ENCODE measurements at regions not wholly inside any gene's neighbourhood (a gene's known extent, or its start where the extent isn't known, plus 50 kb on each side); places are given as distances from the start of the nearest gene placed in this dataset.

DNA sequence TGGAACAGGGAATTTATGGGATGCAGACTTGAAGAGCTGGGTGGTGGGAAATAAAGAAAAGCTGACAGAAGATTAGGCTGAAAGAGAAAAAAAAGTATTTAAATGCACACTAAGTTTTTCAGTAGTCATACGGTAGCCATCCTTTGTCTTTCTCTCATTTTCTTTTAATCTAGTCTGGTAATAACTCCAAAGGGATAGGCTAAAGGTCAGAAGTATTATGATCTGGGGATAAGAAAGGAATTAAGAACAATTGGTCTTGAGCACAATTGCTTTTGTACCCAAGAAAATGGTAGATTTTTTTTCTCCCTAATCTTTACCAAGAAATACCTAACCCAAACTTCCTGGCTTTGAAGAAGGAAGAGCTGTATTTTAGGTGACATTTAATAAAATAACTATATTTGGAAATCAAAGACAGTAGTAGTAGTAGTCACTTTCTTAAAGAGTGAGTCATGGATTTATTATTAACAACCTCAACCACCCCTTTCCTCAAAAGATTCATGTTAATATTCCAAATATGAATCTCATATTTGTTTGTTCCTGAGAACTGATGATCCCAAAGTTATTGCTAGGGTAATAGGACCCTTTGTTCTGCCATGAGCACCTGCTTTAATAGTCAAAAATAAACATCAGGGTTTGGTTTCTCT lies 120.2 kb upstream of the ODAD2 start:
- Histone ChIP-seq H3K36me3 (ENCODE audit: control insufficient read depth, insufficient read depth, low read length) (peaks cover 21% of the 10 kb centered on the region), H3K4me1 (ENCODE audit: control insufficient read depth, insufficient read depth, low read length, poor library complexity, severe bottlenecking) (no peaks in the 10 kb centered on the region), H3K27ac (ENCODE audit: insufficient read depth, low read length, poor library complexity, severe bottlenecking) (no peak overlapping the region), H3K4me3 (ENCODE audit: insufficient read depth, low read depth, low read length, poor library complexity, severe bottlenecking) (no peak overlapping the region), H3K27me3 (replicated peaks; ENCODE audit: control insufficient read depth, insufficient read depth, low read length, poor library complexity, severe bottlenecking) (no peaks in the 10 kb centered on the region), H3K9me3 (ENCODE audit: control insufficient read depth, low read length) (no peaks in the 10 kb centered on the region)
- DNase-seq: no peak

- Histone ChIP-seq H3K27me3 (replicated peaks; ENCODE audit: control insufficient read depth, insufficient read depth, low read length, poor library complexity, severe bottlenecking) (no peaks in the 10 kb centered on the region), H3K4me3 (ENCODE audit: insufficient read depth, low read depth, low read length, poor library complexity, severe bottlenecking) (no peak overlapping the region), H3K4me1 (ENCODE audit: control insufficient read depth, insufficient read depth, low read length, poor library complexity, severe bottlenecking) (no peaks in the 10 kb centered on the region), H3K9me3 (ENCODE audit: control insufficient read depth, low read length) (no peaks in the 10 kb centered on the region), H3K27ac (ENCODE audit: insufficient read depth, low read length, poor library complexity, severe bottlenecking) (no peak overlapping the region), H3K36me3 (ENCODE audit: control insufficient read depth, insufficient read depth, low read length) (no peaks in the 10 kb centered on the region)
- no peak for DNase-seq
Measured at GRCh38 chr10:28113202-28113601, 114.3 kb upstream of the ODAD2 start.

DNA sequence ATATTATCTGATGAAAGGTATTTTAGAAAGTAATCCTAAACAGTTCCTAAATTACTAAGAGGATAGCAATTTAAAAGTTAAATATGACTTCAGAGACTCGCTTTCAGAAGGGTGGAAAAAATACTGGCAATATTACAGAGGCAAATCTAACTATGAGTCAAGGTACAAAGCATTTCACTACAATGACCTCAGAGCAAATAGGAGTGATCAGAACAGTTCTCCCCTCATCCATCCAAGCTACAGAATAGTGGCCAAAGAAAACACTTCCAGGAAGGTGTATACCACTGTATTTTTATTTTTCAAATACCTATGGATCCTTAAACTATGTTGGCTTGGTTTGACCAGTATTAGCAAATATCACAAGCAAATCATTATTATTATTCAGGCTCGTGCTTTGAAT lies 112.8 kb upstream of the ODAD2 start:
- DNase-seq: no peak
- Histone ChIP-seq H3K27me3 (replicated peaks; ENCODE audit: control insufficient read depth, insufficient read depth, low read length, poor library complexity, severe bottlenecking) (no peaks in the 10 kb centered on the region), H3K4me3 (ENCODE audit: insufficient read depth, low read depth, low read length, poor library complexity, severe bottlenecking) (no peak overlapping the region), H3K4me1 (ENCODE audit: control insufficient read depth, insufficient read depth, low read length, poor library complexity, severe bottlenecking) (no peaks in the 10 kb centered on the region), H3K27ac (ENCODE audit: insufficient read depth, low read length, poor library complexity, severe bottlenecking) (no peak overlapping the region), H3K9me3 (ENCODE audit: control insufficient read depth, low read length) (no peaks in the 10 kb centered on the region), H3K36me3 (ENCODE audit: control insufficient read depth, insufficient read depth, low read length) (no peaks in the 10 kb centered on the region)

- Histone ChIP-seq H3K27ac (ENCODE audit: insufficient read depth, low read length, poor library complexity, severe bottlenecking) (no peak overlapping the region), H3K4me1 (ENCODE audit: control insufficient read depth, insufficient read depth, low read length, poor library complexity, severe bottlenecking) (no peaks in the 10 kb centered on the region), H3K36me3 (ENCODE audit: control insufficient read depth, insufficient read depth, low read length) (no peaks in the 10 kb centered on the region), H3K27me3 (replicated peaks; ENCODE audit: control insufficient read depth, insufficient read depth, low read length, poor library complexity, severe bottlenecking) (no peaks in the 10 kb centered on the region), H3K4me3 (ENCODE audit: insufficient read depth, low read depth, low read length, poor library complexity, severe bottlenecking) (no peak overlapping the region), H3K9me3 (ENCODE audit: control insufficient read depth, low read length) (no peaks in the 10 kb centered on the region)
- no peak for DNase-seq
Measured at GRCh38 chr10:28105561-28105960, 106.7 kb upstream of the ODAD2 start.

- H3K36me3 ChIP-seq (ENCODE audit: control insufficient read depth, insufficient read depth, low read length): no peaks in the 10 kb centered on the region
- no peaks in the 10 kb centered on the region for H3K9me3 ChIP-seq (ENCODE audit: control insufficient read depth, low read length)
- H3K27ac ChIP-seq (ENCODE audit: insufficient read depth, low read length, poor library complexity, severe bottlenecking): no peak overlapping the region
- no peaks in the 10 kb centered on the region for H3K4me1 ChIP-seq (ENCODE audit: control insufficient read depth, insufficient read depth, low read length, poor library complexity, severe bottlenecking)
- H3K4me3 ChIP-seq (ENCODE audit: insufficient read depth, low read depth, low read length, poor library complexity, severe bottlenecking): no peak overlapping the region
- H3K27me3 ChIP-seq (replicated peaks; ENCODE audit: control insufficient read depth, insufficient read depth, low read length, poor library complexity, severe bottlenecking): no peaks in the 10 kb centered on the region
- DNase-seq: no peak
Measured at GRCh38 chr10:28097633-28098032, 98.8 kb upstream of the ODAD2 start.

DNA sequence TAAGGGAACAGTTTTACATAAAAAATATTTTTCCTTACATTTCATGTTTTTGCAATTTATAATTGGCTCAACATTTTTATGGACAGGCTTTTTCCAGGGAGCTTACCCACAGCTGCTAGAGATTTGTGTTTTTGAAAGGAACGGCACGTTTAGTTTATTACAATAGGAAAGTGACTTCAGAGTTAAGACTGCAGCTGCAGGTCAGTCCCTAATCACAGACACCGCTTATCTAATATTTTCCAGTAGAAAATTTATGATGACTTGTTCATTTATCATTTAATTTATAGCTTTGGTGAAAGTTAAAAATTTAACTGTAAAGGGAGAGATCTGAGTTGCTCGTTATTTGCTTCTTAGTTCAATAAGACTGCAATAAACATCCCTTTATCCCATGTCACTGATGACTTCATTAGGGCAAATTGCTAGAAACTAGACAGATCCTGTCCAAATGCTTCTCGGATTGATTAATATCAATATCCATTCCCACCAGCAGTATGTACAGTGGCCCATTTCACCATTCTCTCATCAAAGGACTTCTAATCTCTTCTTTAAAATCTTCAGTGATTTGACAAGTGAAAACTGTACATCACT lies 97.0 kb upstream of the ODAD2 start:
- DNase-seq: no peak
- H3K36me3 ChIP-seq (ENCODE audit: control insufficient read depth, insufficient read depth, low read length): no peaks in the 10 kb centered on the region
- no peaks in the 10 kb centered on the region for H3K9me3 ChIP-seq (ENCODE audit: control insufficient read depth, low read length)
- no peaks in the 10 kb centered on the region for H3K27me3 ChIP-seq (replicated peaks; ENCODE audit: control insufficient read depth, insufficient read depth, low read length, poor library complexity, severe bottlenecking)
- no peak overlapping the region for H3K27ac ChIP-seq (ENCODE audit: insufficient read depth, low read length, poor library complexity, severe bottlenecking)
- no peaks in the 10 kb centered on the region for H3K4me1 ChIP-seq (ENCODE audit: control insufficient read depth, insufficient read depth, low read length, poor library complexity, severe bottlenecking)
- H3K4me3 ChIP-seq (ENCODE audit: insufficient read depth, low read depth, low read length, poor library complexity, severe bottlenecking): no peak overlapping the region

- DNase-seq: no peak
- no peak overlapping the region for H3K27ac ChIP-seq (ENCODE audit: insufficient read depth, low read length, poor library complexity, severe bottlenecking)
- H3K36me3 ChIP-seq (ENCODE audit: control insufficient read depth, insufficient read depth, low read length): peaks cover 4% of the 10 kb centered on the region
- no peaks in the 10 kb centered on the region for H3K27me3 ChIP-seq (replicated peaks; ENCODE audit: control insufficient read depth, insufficient read depth, low read length, poor library complexity, severe bottlenecking)
- no peaks in the 10 kb centered on the region for H3K4me1 ChIP-seq (ENCODE audit: control insufficient read depth, insufficient read depth, low read length, poor library complexity, severe bottlenecking)
- no peaks in the 10 kb centered on the region for H3K9me3 ChIP-seq (ENCODE audit: control insufficient read depth, low read length)
- H3K4me3 ChIP-seq (ENCODE audit: insufficient read depth, low read depth, low read length, poor library complexity, severe bottlenecking): no peak overlapping the region
Measured at GRCh38 chr10:28094121-28094520, 95.2 kb upstream of the ODAD2 start.

DNA sequence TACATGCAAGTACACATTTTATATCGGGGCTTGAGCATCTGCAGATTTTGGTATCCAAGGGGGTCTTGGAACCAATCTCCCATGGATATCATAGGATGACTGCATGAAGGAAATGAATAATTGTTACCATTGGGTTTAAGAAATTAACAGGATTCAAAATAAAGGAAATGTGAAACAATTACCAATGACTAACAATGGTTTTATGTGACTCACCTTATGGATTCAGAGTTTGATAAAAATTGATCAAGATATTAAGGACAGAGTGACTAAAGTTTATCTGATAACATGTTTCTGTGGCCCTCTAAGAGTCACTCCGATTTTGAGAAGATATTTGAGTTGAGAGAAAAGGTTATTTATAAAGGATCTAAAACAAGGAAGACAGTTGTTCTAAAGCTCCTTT lies 93.0 kb upstream of the ODAD2 start:
- peaks cover 14% of the 10 kb centered on the region for H3K36me3 ChIP-seq (ENCODE audit: control insufficient read depth, insufficient read depth, low read length)
- no peak for DNase-seq
- no peaks in the 10 kb centered on the region for H3K27me3 ChIP-seq (replicated peaks; ENCODE audit: control insufficient read depth, insufficient read depth, low read length, poor library complexity, severe bottlenecking)
- no peak overlapping the region for H3K4me3 ChIP-seq (ENCODE audit: insufficient read depth, low read depth, low read length, poor library complexity, severe bottlenecking)
- H3K9me3 ChIP-seq (ENCODE audit: control insufficient read depth, low read length): no peaks in the 10 kb centered on the region
- H3K27ac ChIP-seq (ENCODE audit: insufficient read depth, low read length, poor library complexity, severe bottlenecking): no peak overlapping the region
- H3K4me1 ChIP-seq (ENCODE audit: control insufficient read depth, insufficient read depth, low read length, poor library complexity, severe bottlenecking): no peaks in the 10 kb centered on the region

- Histone ChIP-seq H3K27ac (ENCODE audit: insufficient read depth, low read length, poor library complexity, severe bottlenecking) (no peak overlapping the region), H3K4me1 (ENCODE audit: control insufficient read depth, insufficient read depth, low read length, poor library complexity, severe bottlenecking) (no peaks in the 10 kb centered on the region)
- DNase-seq: no peak
Measured at GRCh38 chr10:28090506-28090905, 91.6 kb upstream of the ODAD2 start.

DNA sequence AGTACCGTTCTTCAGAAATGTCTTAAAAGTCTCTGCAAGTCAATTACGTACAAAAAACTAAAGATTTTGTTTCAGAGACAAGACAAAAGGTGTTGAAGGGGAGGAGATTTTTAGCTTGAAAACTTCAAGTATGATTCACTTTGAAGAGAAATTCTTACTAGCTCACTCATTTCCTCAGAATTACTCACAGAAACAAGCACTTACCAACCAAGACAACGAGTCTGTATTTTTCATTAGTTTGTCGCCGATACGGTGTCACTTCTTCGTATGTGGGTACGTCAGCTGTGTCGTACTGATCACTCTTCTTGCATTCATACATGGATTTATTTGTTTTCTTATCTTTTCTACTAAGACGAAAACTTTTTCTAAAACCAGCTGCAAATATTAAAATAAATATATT lies 90.6 kb upstream of the ODAD2 start:
- H3K9me3 ChIP-seq (ENCODE audit: control insufficient read depth, low read length): no peaks in the 10 kb centered on the region
- peaks cover 22% of the 10 kb centered on the region for H3K36me3 ChIP-seq (ENCODE audit: control insufficient read depth, insufficient read depth, low read length)
- H3K27ac ChIP-seq (ENCODE audit: insufficient read depth, low read length, poor library complexity, severe bottlenecking): no peak overlapping the region
- DNase-seq: no peak
- H3K4me3 ChIP-seq (ENCODE audit: insufficient read depth, low read depth, low read length, poor library complexity, severe bottlenecking): no peak overlapping the region
- no peaks in the 10 kb centered on the region for H3K4me1 ChIP-seq (ENCODE audit: control insufficient read depth, insufficient read depth, low read length, poor library complexity, severe bottlenecking)
- H3K27me3 ChIP-seq (replicated peaks; ENCODE audit: control insufficient read depth, insufficient read depth, low read length, poor library complexity, severe bottlenecking): no peaks in the 10 kb centered on the region

More at GRCh38 chr10:28090506-28090905, 91.6 kb upstream of the ODAD2 start:
- Histone ChIP-seq H3K9me3 (ENCODE audit: control insufficient read depth, low read length) (no peaks in the 10 kb centered on the region), H3K36me3 (ENCODE audit: control insufficient read depth, insufficient read depth, low read length) (peaks cover 22% of the 10 kb centered on the region), H3K4me3 (ENCODE audit: insufficient read depth, low read depth, low read length, poor library complexity, severe bottlenecking) (no peak overlapping the region), H3K27me3 (replicated peaks; ENCODE audit: control insufficient read depth, insufficient read depth, low read length, poor library complexity, severe bottlenecking) (no peaks in the 10 kb centered on the region)
